NB4 (cell line): ENCODE measurements at regions not wholly inside any gene's neighbourhood (a gene's known extent, or its start where the extent isn't known, plus 50 kb on each side); places are given as distances from the start of the nearest gene placed in this dataset.

Source experiments
- MYC ChIP-seq: IDR thresholded peaks from 2 replicates; pipeline ENCODE4 v1.6.1; 2011; ENCODE audit warnings: low read depth, low read length
- POLR2A ChIP-seq: IDR thresholded peaks from 2 replicates; pipeline ENCODE4 v1.6.1; 2011; ENCODE audit warnings: mild to moderate bottlenecking; ENCODE audit not compliant: insufficient read length; ENCODE audit errors: extremely low read depth
- TF ChIP-seq, protein P1 (sequence below): IDR thresholded peaks from one replicate; pipeline ENCODE4 v1.5.1; 2012; ENCODE audit warnings: low read depth, low read length

DNA sequence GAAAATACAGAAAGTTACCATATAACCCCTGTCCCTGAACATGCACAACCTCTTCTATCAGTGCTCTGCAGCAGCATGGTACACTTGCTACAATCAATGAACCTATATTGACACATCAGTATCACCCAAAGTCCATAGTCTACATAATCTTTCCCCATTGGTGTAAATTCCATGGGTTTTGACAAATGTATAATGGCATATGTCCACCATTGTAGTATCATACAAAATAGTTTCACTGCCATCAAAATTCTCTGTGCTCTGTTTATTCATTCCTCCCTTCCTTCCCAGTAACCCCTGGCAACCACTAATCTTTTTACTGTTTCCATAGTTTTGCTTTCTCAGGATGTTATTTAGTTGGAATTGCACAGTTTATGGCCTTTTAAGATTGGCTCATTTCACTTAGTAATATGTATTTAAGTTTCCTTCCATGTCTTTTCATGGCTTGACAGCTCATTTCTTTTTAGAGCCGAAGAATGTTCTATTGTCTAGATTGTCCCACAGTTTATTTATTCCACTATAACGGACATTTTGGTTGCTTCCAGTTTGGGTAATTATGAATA, 1707.0 kb downstream of the EFNA5 start:
- TF ChIP-seq, protein P1, sequence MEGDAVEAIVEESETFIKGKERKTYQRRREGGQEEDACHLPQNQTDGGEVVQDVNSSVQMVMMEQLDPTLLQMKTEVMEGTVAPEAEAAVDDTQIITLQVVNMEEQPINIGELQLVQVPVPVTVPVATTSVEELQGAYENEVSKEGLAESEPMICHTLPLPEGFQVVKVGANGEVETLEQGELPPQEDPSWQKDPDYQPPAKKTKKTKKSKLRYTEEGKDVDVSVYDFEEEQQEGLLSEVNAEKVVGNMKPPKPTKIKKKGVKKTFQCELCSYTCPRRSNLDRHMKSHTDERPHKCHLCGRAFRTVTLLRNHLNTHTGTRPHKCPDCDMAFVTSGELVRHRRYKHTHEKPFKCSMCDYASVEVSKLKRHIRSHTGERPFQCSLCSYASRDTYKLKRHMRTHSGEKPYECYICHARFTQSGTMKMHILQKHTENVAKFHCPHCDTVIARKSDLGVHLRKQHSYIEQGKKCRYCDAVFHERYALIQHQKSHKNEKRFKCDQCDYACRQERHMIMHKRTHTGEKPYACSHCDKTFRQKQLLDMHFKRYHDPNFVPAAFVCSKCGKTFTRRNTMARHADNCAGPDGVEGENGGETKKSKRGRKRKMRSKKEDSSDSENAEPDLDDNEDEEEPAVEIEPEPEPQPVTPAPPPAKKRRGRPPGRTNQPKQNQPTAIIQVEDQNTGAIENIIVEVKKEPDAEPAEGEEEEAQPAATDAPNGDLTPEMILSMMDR, result no peak
- TF ChIP-seq POLR2A (no peak), MYC (no peak)
